IMR-90 (cell line): ENCODE measurements at regions not wholly inside any gene's neighbourhood (a gene's known extent, or its start where the extent isn't known, plus 50 kb on each side); places are given as distances from the start of the nearest gene placed in this dataset.

Experiments used
- BHLHE40 ChIP-seq: fragments of 150-350 bp; IDR thresholded peaks from 2 replicates; pipeline ENCODE4 v1.6.1; 2016; ENCODE audit warnings: mild to moderate bottlenecking, low read depth, low read length
- CTCF ChIP-seq: conservative IDR thresholded peaks from 2 replicates; pipeline ENCODE4 v1.5.1; 2012; ENCODE audit warnings: mild to moderate bottlenecking, low read depth, low read length, improper control_type of control experiment
- FOS ChIP-seq: fragments of 150-350 bp; IDR thresholded peaks from 2 replicates; pipeline ENCODE4 v1.6.1; 2016; ENCODE audit warnings: low read depth, low read length
- MAFK ChIP-seq: IDR thresholded peaks from 2 replicates; pipeline ENCODE4 v1.6.1; 2012; ENCODE audit warnings: low read depth, low read length, improper control_type of control experiment
- MXI1 ChIP-seq: IDR thresholded peaks from 2 replicates; pipeline ENCODE4 v1.6.1; 2012; ENCODE audit warnings: low read depth, mild to moderate bottlenecking, low read length, moderate library complexity, borderline replicate concordance
- NFE2L2 ChIP-seq: fragments of 150-350 bp; IDR thresholded peaks from 2 replicates; pipeline ENCODE4 v1.6.1; 2016; ENCODE audit warnings: low read depth, mild to moderate bottlenecking, low read length
- POLR2A ChIP-seq: IDR thresholded peaks from 2 replicates; pipeline ENCODE4 v1.6.1; 2012; ENCODE audit warnings: mild to moderate bottlenecking, low read depth, low read length
- RAD21 ChIP-seq: IDR thresholded peaks from 2 replicates; pipeline ENCODE4 v1.6.1; 2012; ENCODE audit warnings: low read length, improper control_type of control experiment
- RCOR1 ChIP-seq: IDR thresholded peaks from 2 replicates; pipeline ENCODE4 v1.6.1; 2012; ENCODE audit warnings: mild to moderate bottlenecking, low read length, improper control_type of control experiment; ENCODE audit not compliant: insufficient replicate concordance
- RFX5 ChIP-seq: IDR thresholded peaks from 2 replicates; pipeline ENCODE4 v1.8.0; 2012; ENCODE audit warnings: low read depth, mild to moderate bottlenecking, low read length, moderate library complexity
- SMC3 ChIP-seq: fragments of 150-350 bp; IDR thresholded peaks from 2 replicates; pipeline ENCODE4 v1.6.1; 2016; ENCODE audit warnings: low read depth, mild to moderate bottlenecking, antibody characterized with exemption, low read length, moderate library complexity
- TF ChIP-seq, protein P1 (sequence below): fragments of 150-350 bp; IDR thresholded peaks from 2 replicates; pipeline ENCODE4 v1.6.1; 2017; ENCODE audit warnings: mild to moderate bottlenecking, antibody characterized with exemption, low read length, low read depth
- TF ChIP-seq, protein P2 (sequence below): fragments of 150-350 bp; IDR thresholded peaks from 2 replicates; pipeline ENCODE4 v1.6.1; 2016; ENCODE audit warnings: low read depth, mild to moderate bottlenecking, low read length, moderate library complexity, borderline replicate concordance

DNA sequence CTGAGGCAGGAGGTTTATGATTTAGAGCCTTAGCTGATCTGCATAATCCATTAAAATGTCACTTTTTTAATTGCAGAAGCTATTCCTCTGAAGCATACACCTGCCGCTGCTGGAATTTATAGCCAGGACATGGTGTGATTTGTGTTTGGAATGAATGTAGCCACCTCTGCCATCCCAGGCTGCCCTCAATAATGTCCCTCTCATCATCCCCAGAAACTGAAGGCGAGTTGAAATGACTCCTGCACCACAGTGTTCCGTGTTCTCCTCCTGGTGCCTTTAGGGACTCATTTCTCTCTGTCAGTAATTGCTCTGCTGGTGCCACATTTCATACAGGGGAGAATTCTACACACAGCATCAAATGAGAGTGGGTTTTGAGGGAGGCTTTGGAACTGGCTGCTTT is 191.0 kb downstream of the C11orf91 start:
- TF ChIP-seq CTCF (no peak), POLR2A (no peak), MAFK (no peak), NFE2L2 (no peak), MXI1 (no peak), SMC3 (no peak), FOS (no peak), RFX5 (no peak), BHLHE40 (no peak), RCOR1 (no peak), RAD21 (no peak)
- TF ChIP-seq, protein P1, sequence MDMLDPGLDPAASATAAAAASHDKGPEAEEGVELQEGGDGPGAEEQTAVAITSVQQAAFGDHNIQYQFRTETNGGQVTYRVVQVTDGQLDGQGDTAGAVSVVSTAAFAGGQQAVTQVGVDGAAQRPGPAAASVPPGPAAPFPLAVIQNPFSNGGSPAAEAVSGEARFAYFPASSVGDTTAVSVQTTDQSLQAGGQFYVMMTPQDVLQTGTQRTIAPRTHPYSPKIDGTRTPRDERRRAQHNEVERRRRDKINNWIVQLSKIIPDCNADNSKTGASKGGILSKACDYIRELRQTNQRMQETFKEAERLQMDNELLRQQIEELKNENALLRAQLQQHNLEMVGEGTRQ, result no peak
- TF ChIP-seq, protein P2, sequence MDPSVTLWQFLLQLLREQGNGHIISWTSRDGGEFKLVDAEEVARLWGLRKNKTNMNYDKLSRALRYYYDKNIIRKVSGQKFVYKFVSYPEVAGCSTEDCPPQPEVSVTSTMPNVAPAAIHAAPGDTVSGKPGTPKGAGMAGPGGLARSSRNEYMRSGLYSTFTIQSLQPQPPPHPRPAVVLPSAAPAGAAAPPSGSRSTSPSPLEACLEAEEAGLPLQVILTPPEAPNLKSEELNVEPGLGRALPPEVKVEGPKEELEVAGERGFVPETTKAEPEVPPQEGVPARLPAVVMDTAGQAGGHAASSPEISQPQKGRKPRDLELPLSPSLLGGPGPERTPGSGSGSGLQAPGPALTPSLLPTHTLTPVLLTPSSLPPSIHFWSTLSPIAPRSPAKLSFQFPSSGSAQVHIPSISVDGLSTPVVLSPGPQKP, result no peak
